Glutamatergic neuron (in vitro differentiated cells): ENCODE measurements at regions not wholly inside any gene's neighbourhood (a gene's known extent, or its start where the extent isn't known, plus 50 kb on each side); places are given as distances from the start of the nearest gene placed in this dataset.
"Not testable (repeated sequence)": the region's sequence is repeated elsewhere in the genome, so short reads cannot be mapped to it uniquely, and the experiment has no call there.

Source experiments
- DNase-seq: peaks from one replicate; pipeline ENCODE4 v3.0.0; 2022
- H3K27ac Mint-ChIP-seq: one replicate; pipeline ENCODE4 v1.8.0; 2020; ENCODE audit warnings: mild to moderate bottlenecking, mixed read lengths, inconsistent platforms; ENCODE audit not compliant: unreplicated experiment
- H3K27me3 Mint-ChIP-seq: one replicate; pipeline ENCODE4 v1.8.0; 2020; ENCODE audit warnings: mild to moderate bottlenecking, moderate library complexity, mixed read lengths, inconsistent platforms; ENCODE audit not compliant: unreplicated experiment
- H3K36me3 Mint-ChIP-seq: one replicate; pipeline ENCODE4 v1.8.0; 2020; ENCODE audit warnings: mild to moderate bottlenecking, mixed read lengths, inconsistent platforms; ENCODE audit not compliant: unreplicated experiment
- H3K4me1 Mint-ChIP-seq: one replicate; pipeline ENCODE4 v1.8.0; 2020; ENCODE audit warnings: mild to moderate bottlenecking, low read depth, mixed read lengths, inconsistent platforms; ENCODE audit not compliant: unreplicated experiment
- H3K4me3 Mint-ChIP-seq: one replicate; pipeline ENCODE4 v1.8.0; 2020; ENCODE audit warnings: mild to moderate bottlenecking, mixed read lengths, inconsistent platforms; ENCODE audit not compliant: unreplicated experiment
- H3K9me3 Mint-ChIP-seq: one replicate; pipeline ENCODE4 v1.8.0; 2020; ENCODE audit warnings: mild to moderate bottlenecking, moderate library complexity, mixed read lengths, inconsistent platforms; ENCODE audit not compliant: unreplicated experiment
- CTCF ChIP-seq: fragments of 200-600 bp; sonication (generic); IDR thresholded peaks from one replicate; pipeline ENCODE4 v1.5.0; 2021; ENCODE audit not compliant: partially characterized antibody, unreplicated experiment

- Mint-ChIP-seq H3K4me3 (no peak overlapping the region), H3K4me1 (no peaks in the 10 kb centered on the region), H3K36me3 (no peaks in the 10 kb centered on the region), H3K27ac (no peak overlapping the region), H3K9me3 (peaks cover 4% of the 10 kb centered on the region), H3K27me3 (peaks cover 5% of the 10 kb centered on the region)
- no peak for TF ChIP-seq CTCF
- no peak for DNase-seq
Measured at GRCh38 chr14:101084436-101084826, 180.9 kb upstream of the RTL1 start.

GRCh38 chr14:101086926-101087325 is 183.4 kb upstream of the RTL1 start:
- Mint-ChIP-seq H3K36me3 (no peaks in the 10 kb centered on the region), H3K4me1 (no peaks in the 10 kb centered on the region), H3K27ac (no peak overlapping the region), H3K9me3 (peaks cover 3% of the 10 kb centered on the region), H3K4me3 (no peak overlapping the region), H3K27me3 (peaks cover 2% of the 10 kb centered on the region)
- DNase-seq, result no peak
- TF ChIP-seq CTCF, result no peak

GRCh38 chr14:101087614-101088394 is 184.3 kb upstream of the RTL1 start:
- no peaks in the 10 kb centered on the region for H3K4me1 Mint-ChIP-seq
- H3K27me3 Mint-ChIP-seq, result peaks cover 2% of the 10 kb centered on the region
- no peak for DNase-seq
- H3K27ac Mint-ChIP-seq, result no peak overlapping the region
- H3K36me3 Mint-ChIP-seq, result no peaks in the 10 kb centered on the region
- no peak for TF ChIP-seq CTCF
- H3K4me3 Mint-ChIP-seq, result no peak overlapping the region
- H3K9me3 Mint-ChIP-seq, result peaks cover 3% of the 10 kb centered on the region

- Mint-ChIP-seq H3K27me3 (peaks cover 2% of the 10 kb centered on the region), H3K36me3 (no peaks in the 10 kb centered on the region), H3K4me1 (no peaks in the 10 kb centered on the region), H3K4me3 (no peak overlapping the region), H3K9me3 (peaks cover 3% of the 10 kb centered on the region), H3K27ac (no peak overlapping the region)
- no peak for TF ChIP-seq CTCF
- no peak for DNase-seq
Measured at GRCh38 chr14:101088395-101088667, 184.8 kb upstream of the RTL1 start.

- H3K27me3 Mint-ChIP-seq, result peaks cover 2% of the 10 kb centered on the region
- no peak for DNase-seq
- H3K36me3 Mint-ChIP-seq, result no peaks in the 10 kb centered on the region
- H3K4me1 Mint-ChIP-seq, result no peaks in the 10 kb centered on the region
- no peak overlapping the region for H3K4me3 Mint-ChIP-seq
- H3K9me3 Mint-ChIP-seq, result peaks cover 3% of the 10 kb centered on the region
- no peak overlapping the region for H3K27ac Mint-ChIP-seq
- TF ChIP-seq CTCF, result no peak
Measured at GRCh38 chr14:101088714-101089113, 185.2 kb upstream of the RTL1 start.

- not testable (repeated sequence) for H3K4me3 Mint-ChIP-seq, H3K36me3 Mint-ChIP-seq, DNase-seq, H3K9me3 Mint-ChIP-seq, H3K27ac Mint-ChIP-seq, H3K27me3 Mint-ChIP-seq, H3K4me1 Mint-ChIP-seq
Measured at GRCh38 chr14:101090478-101090877, 187.0 kb upstream of the RTL1 start.
